ENCODE measurements at regions not wholly inside any gene's neighbourhood (a gene's known extent, or its start where the extent isn't known, plus 50 kb on each side); places are given as distances from the start of the nearest gene placed in this dataset.
"Not testable (repeated sequence)": the region's sequence is repeated elsewhere in the genome, so short reads cannot be mapped to it uniquely, and the experiment has no call there.

- peak in 1 of 2 donors; percentile 1 for DNase-seq (ENCODE audit: low read depth in 2 of 2)
- no peak for TF ChIP-seq CTCF (IDR thresholded peaks at IDR 0.05; ENCODE audit: low read depth, low read length)
- H3K4me3 ChIP-seq (replicated peaks in 1 of 2; ENCODE audit: low read depth in 2 of 2, low read length in 2 of 2) = no peak overlapping the region
These were observed 211.2 kb upstream of the KIT start for GRCh38 chr4:54446581-54446980.

GRCh38 chr4:54447304-54447703 is 210.5 kb upstream of the KIT start:
- no peak overlapping the region for H3K4me3 ChIP-seq (replicated peaks in 1 of 2; ENCODE audit: low read depth in 2 of 2, low read length in 2 of 2)
- no peak for DNase-seq (ENCODE audit: low read depth in 2 of 2)
- TF ChIP-seq CTCF (IDR thresholded peaks at IDR 0.05; ENCODE audit: low read depth, low read length) = no peak

- H3K4me3 ChIP-seq (replicated peaks in 1 of 2; ENCODE audit: low read depth in 2 of 2, low read length in 2 of 2) = no peak overlapping the region
- no peak for DNase-seq (ENCODE audit: low read depth in 2 of 2)
- TF ChIP-seq CTCF (IDR thresholded peaks at IDR 0.05; ENCODE audit: low read depth, low read length) = no peak
These were observed 207.8 kb upstream of the KIT start for GRCh38 chr4:54449999-54450398.

- not testable (repeated sequence) for H3K4me3 ChIP-seq (replicated peaks in 1 of 2; ENCODE audit: low read depth in 2 of 2, low read length in 2 of 2); DNase-seq (ENCODE audit: low read depth in 2 of 2)
These were observed 190.8 kb upstream of the KIT start for GRCh38 chr4:54466960-54467359.

- no peak for TF ChIP-seq CTCF (IDR thresholded peaks at IDR 0.05; ENCODE audit: low read depth, low read length)
- peak in 1 of 2 donors; percentile 24 for DNase-seq (ENCODE audit: low read depth in 2 of 2)
- H3K4me3 ChIP-seq (replicated peaks in 1 of 2; ENCODE audit: low read depth in 2 of 2, low read length in 2 of 2) = no peak overlapping the region
These were observed 184.6 kb upstream of the KIT start for GRCh38 chr4:54473077-54473545.

- DNase-seq (ENCODE audit: low read depth in 2 of 2) = no peak
- H3K4me3 ChIP-seq (replicated peaks in 1 of 2; ENCODE audit: low read depth in 2 of 2, low read length in 2 of 2) = no peak overlapping the region
- TF ChIP-seq CTCF (IDR thresholded peaks at IDR 0.05; ENCODE audit: low read depth, low read length) = no peak
These were observed 184.0 kb upstream of the KIT start for GRCh38 chr4:54473798-54474197.

GRCh38 chr4:54475546-54475945 is 182.2 kb upstream of the KIT start:
- DNase-seq (ENCODE audit: low read depth in 2 of 2) = no peak
- no peak overlapping the region for H3K4me3 ChIP-seq (replicated peaks in 1 of 2; ENCODE audit: low read depth in 2 of 2, low read length in 2 of 2)
- no peak for TF ChIP-seq CTCF (IDR thresholded peaks at IDR 0.05; ENCODE audit: low read depth, low read length)
